K562 (cell line): ENCODE measurements at regions not wholly inside any gene's neighbourhood (a gene's known extent, or its start where the extent isn't known, plus 50 kb on each side); places are given as distances from the start of the nearest gene placed in this dataset.

Experiments
- ATAC-seq: fragments of 200-7000 bp; cut with Tn5 transposase; 3 replicates; pipeline ENCODE4 v1.9.1; 2020; ENCODE audit warnings: moderate library complexity
- BruUV-seq: library from RNA; stranded (reverse); fragments of 400-500 nt; replicated peaks from 2 replicates; lab custom pipeline; 2021; lab: Mats Ljungman, UMichigan
- CTCF ChIA-PET: fragments of 300-600 bp; formaldehyde crosslinking; extraction: SDS; loops from one replicate; lab custom pipeline; 2021; ENCODE audit warnings: low intra/inter-chr PET ratio; lab: Yijun Ruan, JAX
- POLR2A ChIA-PET: fragments of 300-600, 350-650 bp; sonication (Branson Sonifier 250); formaldehyde crosslinking; extraction: SDS; loops from one replicate; lab custom pipeline; 2021; ENCODE audit warnings: antibody characterized with exemption, inconsistent platforms; lab: Yijun Ruan, JAX
- DNase-seq, 4 experiments: peaks; one replicate each; pipeline versions ENCODE4 v3.0.0 to v3.0.0-alpha.2; 2011 to 2018; ENCODE audit warnings: low spot score in 3 of 4, mixed read lengths in 3 of 4; ENCODE audit errors: extremely low read depth in 1 of 4
- FAIRE-seq: peaks from 2 replicates; lab custom pipeline; 2011; peaks lifted over from hg19 to GRCh38; lab: Jason Lieb, UNC
- H2AFZ ChIP-seq: 2 replicates; pipeline ENCODE4 v1.6.0; 2011; ENCODE audit warnings: low read depth, low read length, control low read depth, inconsistent platforms
- H3K27ac ChIP-seq: fragments of 200-600 bp; 3 replicates; pipeline ENCODE4 v1.8.0; 2011; ENCODE audit warnings: low read depth, mild to moderate bottlenecking, control low read depth, inconsistent platforms, low read length, moderate library complexity, mixed read lengths; ENCODE audit errors: extremely low read depth
- H3K27me3 ChIP-seq, 2 experiments: fragments of 300-600 bp in 1 of 2; 2 replicates in 1 of 2; 3 replicates in 1 of 2; pipeline versions ENCODE4 v1.6.0 to v1.8.0; 2011; ENCODE audit warnings: inconsistent platforms in 2 of 2, low read length in 2 of 2, mild to moderate bottlenecking in 1 of 2, mixed read lengths in 1 of 2, moderate library complexity in 1 of 2; ENCODE audit not compliant: control insufficient read depth in 2 of 2, insufficient read depth in 2 of 2
- H3K36me3 ChIP-seq: fragments of 300-600 bp; 3 replicates; pipeline ENCODE4 v1.8.0; 2011; ENCODE audit warnings: mild to moderate bottlenecking, low read length, inconsistent platforms; ENCODE audit not compliant: control insufficient read depth, insufficient read depth
- H3K4me1 ChIP-seq, 2 experiments: fragments of 200-600 bp in 1 of 2; replicated peaks in 1 of 2; 2 replicates in 1 of 2; 3 replicates in 1 of 2; pipeline versions ENCODE4 v1.5.1 to v1.8.0; 2011; ENCODE audit warnings: inconsistent platforms in 2 of 2, low read length in 2 of 2, mild to moderate bottlenecking in 1 of 2, mixed read lengths in 1 of 2, moderate library complexity in 1 of 2; ENCODE audit not compliant: control insufficient read depth in 2 of 2, insufficient read depth in 2 of 2
- H3K4me2 ChIP-seq: 2 replicates; pipeline ENCODE4 v1.6.1; 2011; ENCODE audit warnings: low read length, control low read depth, inconsistent platforms, mixed read lengths; ENCODE audit not compliant: insufficient read depth
- H3K4me3 ChIP-seq: fragments of 200-600 bp; sonication (generic), shearing (Covaris generic); 2 replicates; pipeline ENCODE4 v1.5.1; 2016; ENCODE audit warnings: control low read depth, inconsistent platforms
- H3K79me2 ChIP-seq: fragments of 200-600 bp; 3 replicates; pipeline ENCODE4 v1.8.0; 2011; ENCODE audit warnings: low read length, inconsistent platforms; ENCODE audit not compliant: control insufficient read depth, insufficient read depth
- H3K9ac ChIP-seq, 2 experiments: 2 replicates each; pipeline versions ENCODE4 v1.6.0 to v1.6.1; 2011; ENCODE audit warnings: low read depth in 2 of 2, low read length in 2 of 2, control low read depth in 1 of 2, inconsistent platforms in 1 of 2, mild to moderate bottlenecking in 1 of 2, mixed read lengths in 1 of 2; ENCODE audit not compliant: insufficient read depth in 1 of 2
- H3K9me1 ChIP-seq: one replicate; pipeline ENCODE4 v1.6.0; 2011; ENCODE audit warnings: inconsistent platforms, mild to moderate bottlenecking, low read length, moderate library complexity; ENCODE audit not compliant: control insufficient read depth, insufficient read depth
- H3K9me3 ChIP-seq: replicated peaks from 2 replicates; pipeline ENCODE4 v1.5.1; 2011; ENCODE audit warnings: low read depth, low read length, inconsistent platforms; ENCODE audit not compliant: control insufficient read depth, insufficient read depth
- H4K20me1 ChIP-seq: replicated peaks from 2 replicates; pipeline ENCODE4 v1.6.1; 2011; ENCODE audit warnings: low read length, inconsistent platforms, mixed read lengths; ENCODE audit not compliant: control insufficient read depth, insufficient read depth
- CBX2 ChIP-seq: fragments of 200-600 bp; sonication (generic); IDR thresholded peaks from one replicate; pipeline ENCODE4 v1.6.1; 2012; ENCODE audit warnings: mild to moderate bottlenecking, low read length, inconsistent platforms; ENCODE audit not compliant: insufficient read depth, poor library complexity, severe bottlenecking
- HMG20A ChIP-seq: fragments of 450-650 bp; formaldehyde crosslinking; conservative IDR thresholded peaks from 2 replicates; pipeline ENCODE4 v1.4.0; 2020; ENCODE audit warnings: mild to moderate bottlenecking, mixed read lengths
- IFI16 ChIP-seq: fragments of 250-450 bp; sonication (Bioruptor Pico); IDR thresholded peaks from 2 replicates; pipeline ENCODE4 v2.1.2; 2022; ENCODE audit warnings: mild to moderate bottlenecking, inconsistent platforms
- JUNB ChIP-seq: fragments of 450-650 bp; formaldehyde crosslinking; conservative IDR thresholded peaks from 2 replicates; pipeline ENCODE4 v1.4.0; 2020; ENCODE audit warnings: mild to moderate bottlenecking
- KAT7 ChIP-seq: sonication (generic); formaldehyde crosslinking; IDR thresholded peaks from 2 replicates; pipeline ENCODE4 v1.8.0; 2022; ENCODE audit warnings: missing genetic modification reagents, mild to moderate bottlenecking, borderline replicate concordance
- KLF6 ChIP-seq: fragments of 250-450 bp; sonication (Bioruptor Pico); IDR thresholded peaks from 2 replicates; pipeline ENCODE4 v1.4.0; 2020; ENCODE audit warnings: mild to moderate bottlenecking, moderate library complexity, borderline replicate concordance
- SIN3A ChIP-seq, 2 experiments: fragments of 150-350 bp in 1 of 2; IDR thresholded peaks; 2 replicates each; pipeline ENCODE4 v1.6.1; 2011 to 2016; ENCODE audit warnings: borderline replicate concordance in 2 of 2, low read depth in 2 of 2, low read length in 2 of 2, mild to moderate bottlenecking in 2 of 2, moderate library complexity in 2 of 2; ENCODE audit not compliant: control insufficient read depth in 1 of 2
- SMAD4 ChIP-seq: fragments of 250-450 bp; sonication (Bioruptor Pico); conservative IDR thresholded peaks from 2 replicates; pipeline ENCODE4 v1.8.0; 2021; ENCODE audit warnings: inconsistent platforms, mild to moderate bottlenecking, moderate library complexity
- STAT5A ChIP-seq: IDR thresholded peaks from 2 replicates; pipeline ENCODE4 v1.6.1; 2012; ENCODE audit warnings: low read length, inconsistent platforms, borderline replicate concordance
- ZBTB7A ChIP-seq: IDR thresholded peaks from 2 replicates; pipeline ENCODE4 v1.6.1; 2011; ENCODE audit warnings: low read depth, mild to moderate bottlenecking, low read length, moderate library complexity, borderline replicate concordance; ENCODE audit not compliant: control insufficient read depth
- ZNF165 ChIP-seq: fragments of 250-450 bp; sonication (Bioruptor Pico); IDR thresholded peaks from 2 replicates; pipeline ENCODE4 v1.4.0; 2020; ENCODE audit warnings: borderline replicate concordance
- ZNF583 ChIP-seq: fragments of 250-450 bp; sonication (Bioruptor Pico); IDR thresholded peaks from 2 replicates; pipeline ENCODE4 v1.4.0; 2020
- ZNF75A ChIP-seq: fragments of 450-650 bp; formaldehyde crosslinking; IDR thresholded peaks from 2 replicates; pipeline ENCODE4 v1.4.0; 2020; ENCODE audit warnings: mild to moderate bottlenecking
- WGBS: fragments of 100-300 bp; shearing (Covaris generic); methylation state at CpG from one replicate; pipeline ENCODE4 v1.1.6; 2016; ENCODE audit warnings: low coverage, mixed read lengths; ENCODE audit not compliant: insufficient coverage; ENCODE audit errors: missing lambda C conversion rate; 5-methylcytosine and 5-hydroxymethylcytosine counted together
- in situ Hi-C: fragments of 300-500 bp; cut with MboI; formaldehyde crosslinking; loops from 4 replicates; pipeline ENCODE4 v1.15.0; 2018; ENCODE audit warnings: inconsistent platforms, mixed read lengths
- intact Hi-C: fragments of 100-400 bp; cut with micrococcal nuclease; formaldehyde crosslinking; loops from 2 replicates; pipeline ENCODE4 v1.14.2; 2022
- TF ChIP-seq, protein P1 (sequence below): sonication (generic); formaldehyde crosslinking; IDR thresholded peaks from 2 replicates; pipeline ENCODE4 v1.4.0; 2020; ENCODE audit warnings: mild to moderate bottlenecking, missing genetic modification reagents
- TF ChIP-seq, protein P2 (sequence below): fragments of 450-650 bp; formaldehyde crosslinking; IDR thresholded peaks from 2 replicates; pipeline ENCODE4 v1.4.0; 2022; ENCODE audit warnings: missing genetic modification characterization
- TF ChIP-seq, protein P3 (sequence below), 2 experiments: fragments of 450-650 bp in 1 of 2; sonication (generic) in 1 of 2; formaldehyde crosslinking; conservative IDR thresholded peaks; 2 replicates each; pipeline versions ENCODE4 v1.4.0 to v1.8.1; 2020 to 2022; ENCODE audit warnings: mild to moderate bottlenecking in 1 of 2, missing genetic modification reagents in 1 of 2

DNA sequence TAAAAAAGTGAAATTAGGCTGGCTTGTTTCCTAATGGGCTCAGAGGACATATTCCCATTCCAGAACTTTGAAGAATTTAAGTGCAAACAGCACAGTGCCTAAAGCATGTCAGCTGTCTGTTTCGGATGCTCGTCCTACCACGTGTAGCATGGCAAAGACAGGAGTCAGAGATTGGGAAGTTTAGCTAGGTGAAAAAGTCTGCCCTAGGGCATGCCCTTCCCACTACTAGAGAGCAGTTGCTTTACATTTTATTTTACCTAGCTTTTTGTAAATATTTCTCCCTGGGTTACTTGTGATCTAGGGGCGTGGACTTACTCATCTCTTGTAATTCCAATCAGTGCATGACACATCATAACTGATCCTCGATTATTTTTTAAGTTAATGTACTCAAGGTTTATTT is 111.1 kb downstream of the LMO4 start:
- BruUV-seq: no TSS peak
- 1% methylated on average over 5 of the region's 5 CpGs for WGBS
- no peak for ATAC-seq

More for the DNA sequence above, 111.1 kb downstream of the LMO4 start:
- Histone ChIP-seq H2AFZ (no peak overlapping the region), H3K4me1 (peaks cover 0 to 16% of the 10 kb centered on the region in 2 experiments; a peak in 3 of 5 replicates), H3K27me3 (no peaks in the 10 kb centered on the region; a peak in 1 of 5 replicates), H3K27ac (no peak overlapping the region), H3K4me3 (no peak overlapping the region), H3K79me2 (no peaks in the 10 kb centered on the region), H3K9ac (no peak overlapping the region), H3K9me3 (no peaks in the 10 kb centered on the region), H3K4me2 (no peak overlapping the region), H3K9me1 (no peaks in the 10 kb centered on the region), H4K20me1 (no peaks in the 10 kb centered on the region), H3K36me3 (no peaks in the 10 kb centered on the region)
- CTCF ChIA-PET: no interaction called here
- no peak for DNase-seq
- TF ChIP-seq SIN3A (IDR thresholded peaks at IDR 0.05; ENCODE audit: borderline replicate concordance in 2 of 2, control insufficient read depth in 1 of 2, low read depth in 2 of 2, low read length in 2 of 2): no peak
- no peak for TF ChIP-seq HMG20A (CRISPR knock-in tag)
- no peak for TF ChIP-seq STAT5A
- TF ChIP-seq, protein P1, sequence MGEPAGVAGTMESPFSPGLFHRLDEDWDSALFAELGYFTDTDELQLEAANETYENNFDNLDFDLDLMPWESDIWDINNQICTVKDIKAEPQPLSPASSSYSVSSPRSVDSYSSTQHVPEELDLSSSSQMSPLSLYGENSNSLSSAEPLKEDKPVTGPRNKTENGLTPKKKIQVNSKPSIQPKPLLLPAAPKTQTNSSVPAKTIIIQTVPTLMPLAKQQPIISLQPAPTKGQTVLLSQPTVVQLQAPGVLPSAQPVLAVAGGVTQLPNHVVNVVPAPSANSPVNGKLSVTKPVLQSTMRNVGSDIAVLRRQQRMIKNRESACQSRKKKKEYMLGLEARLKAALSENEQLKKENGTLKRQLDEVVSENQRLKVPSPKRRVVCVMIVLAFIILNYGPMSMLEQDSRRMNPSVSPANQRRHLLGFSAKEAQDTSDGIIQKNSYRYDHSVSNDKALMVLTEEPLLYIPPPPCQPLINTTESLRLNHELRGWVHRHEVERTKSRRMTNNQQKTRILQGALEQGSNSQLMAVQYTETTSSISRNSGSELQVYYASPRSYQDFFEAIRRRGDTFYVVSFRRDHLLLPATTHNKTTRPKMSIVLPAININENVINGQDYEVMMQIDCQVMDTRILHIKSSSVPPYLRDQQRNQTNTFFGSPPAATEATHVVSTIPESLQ (CRISPR knock-in tag): no peak
- TF ChIP-seq CBX2: no peak
- no peak for TF ChIP-seq KAT7 (CRISPR knock-in tag)
- TF ChIP-seq ZNF583 (CRISPR knock-in tag): no peak
- TF ChIP-seq, protein P2, sequence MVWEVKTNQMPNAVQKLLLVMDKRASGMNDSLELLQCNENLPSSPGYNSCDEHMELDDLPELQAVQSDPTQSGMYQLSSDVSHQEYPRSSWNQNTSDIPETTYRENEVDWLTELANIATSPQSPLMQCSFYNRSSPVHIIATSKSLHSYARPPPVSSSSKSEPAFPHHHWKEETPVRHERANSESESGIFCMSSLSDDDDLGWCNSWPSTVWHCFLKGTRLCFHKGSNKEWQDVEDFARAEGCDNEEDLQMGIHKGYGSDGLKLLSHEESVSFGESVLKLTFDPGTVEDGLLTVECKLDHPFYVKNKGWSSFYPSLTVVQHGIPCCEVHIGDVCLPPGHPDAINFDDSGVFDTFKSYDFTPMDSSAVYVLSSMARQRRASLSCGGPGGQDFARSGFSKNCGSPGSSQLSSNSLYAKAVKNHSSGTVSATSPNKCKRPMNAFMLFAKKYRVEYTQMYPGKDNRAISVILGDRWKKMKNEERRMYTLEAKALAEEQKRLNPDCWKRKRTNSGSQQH (CRISPR knock-in tag): no peak
- TF ChIP-seq ZBTB7A: no peak
- TF ChIP-seq KLF6 (CRISPR knock-in tag): no peak
- TF ChIP-seq JUNB (CRISPR knock-in tag): no peak
- TF ChIP-seq ZNF165 (CRISPR knock-in tag): no peak
- TF ChIP-seq ZNF75A (CRISPR knock-in tag): no peak
- TF ChIP-seq, protein P3, sequence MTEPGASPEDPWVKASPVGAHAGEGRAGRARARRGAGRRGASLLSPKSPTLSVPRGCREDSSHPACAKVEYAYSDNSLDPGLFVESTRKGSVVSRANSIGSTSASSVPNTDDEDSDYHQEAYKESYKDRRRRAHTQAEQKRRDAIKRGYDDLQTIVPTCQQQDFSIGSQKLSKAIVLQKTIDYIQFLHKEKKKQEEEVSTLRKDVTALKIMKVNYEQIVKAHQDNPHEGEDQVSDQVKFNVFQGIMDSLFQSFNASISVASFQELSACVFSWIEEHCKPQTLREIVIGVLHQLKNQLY (CRISPR knock-in tag; conservative IDR thresholded peaks at IDR 0.05): no peak
- TF ChIP-seq IFI16 (CRISPR knock-in tag): no peak
- no peak for TF ChIP-seq SMAD4 (CRISPR knock-in tag)
- FAIRE-seq: no peak
- in situ Hi-C loops: no loop called here
- POLR2A ChIA-PET: no interaction called here
- intact Hi-C loops: no loop called here
